Fibroblast of upper back skin (primary cell): ENCODE measurements at regions not wholly inside any gene's neighbourhood (a gene's known extent, or its start where the extent isn't known, plus 50 kb on each side); places are given as distances from the start of the nearest gene placed in this dataset.
"Not testable (repeated sequence)": the region's sequence is repeated elsewhere in the genome, so short reads cannot be mapped to it uniquely, and the experiment has no call there.

ENCODE experiments used
- DNase-seq: peaks from one replicate; pipeline ENCODE4 v3.0.0-alpha.2; 2013

DNA sequence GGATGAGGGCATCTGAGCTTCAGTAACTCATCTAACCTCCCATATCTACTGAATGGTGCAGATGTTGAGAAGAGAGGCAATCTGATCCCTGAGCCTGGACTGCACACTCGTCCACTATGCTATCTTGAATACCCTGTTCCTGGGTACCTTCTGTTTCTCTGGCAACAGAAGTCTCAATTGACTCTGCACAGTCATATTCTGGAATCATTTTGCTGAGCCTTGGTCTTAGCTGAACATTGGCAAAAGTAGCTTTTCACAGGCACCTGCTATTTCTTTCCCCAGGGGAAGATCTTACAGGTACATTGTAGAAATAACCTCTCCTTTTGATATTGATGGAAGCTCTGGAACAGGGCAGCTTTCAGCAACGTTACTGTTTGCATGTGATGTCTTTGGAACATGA is 161.5 kb upstream of the GPR101 start:
- DNase-seq, result no peak

DNA sequence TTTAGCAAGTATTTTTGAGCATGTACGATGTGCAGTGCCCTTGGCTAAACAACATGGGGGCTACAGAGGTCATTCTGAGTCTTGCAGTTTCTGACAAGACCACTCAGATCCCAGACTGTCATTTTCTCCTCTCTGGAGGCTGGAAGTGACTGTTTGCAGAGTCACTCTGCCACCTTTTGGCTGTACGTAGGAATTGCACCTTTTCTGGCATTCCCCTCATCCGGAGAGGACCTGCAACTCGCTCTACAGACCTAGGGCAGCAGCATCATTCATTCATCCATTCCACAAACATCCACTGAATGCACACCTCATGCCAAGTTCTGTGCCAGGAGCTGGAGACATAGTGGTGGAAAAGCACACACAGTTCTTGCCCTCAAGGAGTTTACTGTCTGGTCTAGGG is 160.4 kb upstream of the GPR101 start:
- peak; percentile 2 for DNase-seq

DNA sequence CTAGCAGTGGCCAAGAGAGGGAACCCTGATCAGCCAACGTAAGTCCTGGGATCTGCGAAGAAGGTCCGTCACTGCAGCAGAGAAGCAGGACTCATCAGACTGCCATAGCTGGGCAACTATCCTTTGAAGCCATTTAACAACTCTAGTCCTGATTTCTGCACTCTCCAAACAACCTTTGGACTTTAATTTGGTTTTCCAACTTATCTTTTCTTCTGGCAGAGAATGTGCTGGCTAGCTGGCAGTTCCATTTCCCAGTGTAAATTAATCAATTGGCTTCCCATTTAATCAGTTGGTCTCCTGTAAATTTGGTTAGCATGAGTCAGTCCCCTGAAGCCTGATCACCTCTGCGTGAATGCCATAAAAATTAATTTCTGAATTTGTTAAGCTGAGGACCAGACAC is 153.7 kb upstream of the GPR101 start:
- DNase-seq, result no peak

- no peak for DNase-seq
Measured at GRCh38 chrX:137178392-137178791, 144.6 kb upstream of the GPR101 start.

- DNase-seq, result no peak
Measured at GRCh38 chrX:137172317-137172948, 138.6 kb upstream of the GPR101 start.

DNA sequence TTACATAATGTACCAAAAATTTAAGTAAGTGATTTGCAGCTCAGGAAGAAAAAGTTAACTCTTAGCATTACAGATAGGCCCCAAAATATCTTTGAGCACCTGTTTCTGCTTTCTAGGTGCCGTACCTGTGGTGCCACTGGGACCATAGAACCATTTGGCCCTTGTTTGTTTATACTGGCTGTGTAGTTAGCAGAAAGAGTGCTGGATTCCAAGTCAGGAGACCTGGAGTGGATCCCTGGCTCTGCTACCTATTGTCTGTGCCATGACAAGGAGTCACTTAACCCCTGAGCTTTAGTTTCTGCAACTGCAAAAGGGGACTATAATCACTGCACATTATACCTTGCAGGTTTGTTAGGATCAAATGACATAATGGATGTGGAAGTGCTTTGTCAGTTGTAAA is 137.8 kb upstream of the GPR101 start:
- DNase-seq, result no peak

DNA sequence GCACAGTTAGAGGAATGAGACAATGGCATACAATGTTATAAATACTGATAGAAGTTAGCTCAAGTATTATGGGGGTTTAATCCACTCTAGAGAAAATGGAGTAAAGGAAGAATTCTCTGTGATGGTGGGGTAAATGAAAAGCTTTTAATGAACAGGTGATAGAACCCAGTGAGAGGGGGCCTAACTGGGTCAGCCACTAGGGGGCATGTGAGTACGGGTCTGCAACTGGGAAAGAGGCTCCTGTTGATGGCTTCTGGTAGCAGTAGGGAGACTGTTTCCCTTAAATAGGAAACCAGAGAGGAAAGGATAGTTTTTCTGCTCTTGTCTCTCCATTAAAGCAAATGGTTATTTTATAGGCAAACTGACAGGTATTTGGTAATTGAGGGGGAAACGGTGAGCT is 132.8 kb upstream of the GPR101 start:
- DNase-seq, result no peak

GRCh38 chrX:137164329-137164728 is 130.5 kb upstream of the GPR101 start:
- no peak for DNase-seq

DNA sequence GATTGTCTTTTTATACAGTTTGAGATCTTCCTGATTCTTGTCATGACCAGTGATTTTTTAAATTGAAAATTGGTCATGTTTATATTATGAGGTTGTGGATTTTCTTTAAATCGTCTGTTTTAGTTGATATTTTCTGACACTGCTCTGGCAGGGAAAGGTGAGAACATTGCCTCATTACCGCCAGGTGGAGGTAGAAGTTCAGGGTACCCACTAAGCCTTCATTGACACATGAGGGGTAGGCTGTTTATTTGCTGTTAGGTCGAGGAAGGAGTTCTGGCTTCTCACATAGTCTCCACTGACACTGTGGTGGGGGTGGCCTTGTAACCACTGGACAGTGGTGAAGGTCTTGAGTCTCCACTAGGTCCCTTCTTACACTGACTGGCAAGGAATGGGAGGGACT is 117.6 kb upstream of the GPR101 start:
- DNase-seq, result no peak

DNA sequence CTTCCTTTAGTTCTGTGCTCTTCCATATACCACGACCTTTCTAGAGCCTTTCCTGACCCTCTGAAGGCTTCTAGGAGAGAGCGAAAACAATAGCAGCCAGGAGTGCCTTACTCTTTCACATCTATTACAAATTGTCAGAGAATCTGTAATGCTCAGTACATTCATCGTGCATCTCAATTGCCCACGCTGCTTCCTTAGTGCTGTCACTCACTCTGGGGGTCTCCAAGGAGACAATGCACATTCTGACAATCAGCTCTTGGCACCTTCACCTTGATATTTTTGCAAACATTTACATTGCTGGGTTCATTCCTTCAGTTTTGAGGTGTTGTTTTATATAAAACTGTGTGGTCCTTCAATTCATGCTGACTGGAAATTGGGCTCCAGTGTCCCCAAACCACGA is 110.1 kb upstream of the GPR101 start:
- DNase-seq, result no peak

- not testable (repeated sequence) for DNase-seq
Measured at GRCh38 chrX:137122651-137123050, 88.9 kb upstream of the GPR101 start.

GRCh38 chrX:137119049-137119448 is 85.3 kb upstream of the GPR101 start:
- DNase-seq, result no peak

- no peak for DNase-seq
Measured at GRCh38 chrX:137118536-137118935, 84.7 kb upstream of the GPR101 start.

DNA sequence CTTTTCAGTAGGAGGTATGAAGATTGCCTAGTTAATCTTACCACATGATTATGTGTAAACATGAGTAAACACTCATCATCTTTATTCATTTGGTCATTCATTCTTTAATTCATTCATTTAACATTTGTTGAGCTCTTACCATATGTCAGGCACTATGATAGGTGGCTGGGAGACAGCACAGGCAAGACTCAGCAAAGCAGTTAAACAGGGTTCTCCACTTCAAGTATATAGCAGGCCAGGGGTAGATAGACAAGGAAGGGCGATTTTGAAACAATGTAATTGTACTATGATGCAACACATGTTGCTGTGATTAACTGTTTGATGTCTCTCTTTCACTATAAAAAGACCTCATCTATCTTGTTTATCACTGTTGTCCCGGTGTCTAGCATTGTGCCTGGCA is 84.3 kb upstream of the GPR101 start:
- DNase-seq, result no peak

DNA sequence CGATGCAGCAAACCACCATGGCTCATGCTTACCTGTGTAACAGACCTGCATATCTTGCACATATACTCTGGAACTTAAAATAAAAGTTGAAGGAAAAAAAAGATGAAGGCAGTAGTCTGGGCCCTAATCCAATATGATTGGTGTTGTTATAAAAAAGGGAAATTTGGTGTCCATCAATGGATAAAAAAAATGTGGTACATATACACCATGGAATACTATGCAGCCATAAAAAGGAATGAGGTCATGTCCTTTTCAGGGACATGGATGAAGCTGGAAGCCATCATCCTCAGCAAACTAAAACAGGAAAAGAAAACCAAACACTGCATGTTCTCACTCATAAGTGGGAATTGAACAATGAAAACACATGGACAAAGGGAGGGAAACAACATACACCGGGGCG is 74.1 kb upstream of the GPR101 start:
- DNase-seq, result not testable (repeated sequence)

DNA sequence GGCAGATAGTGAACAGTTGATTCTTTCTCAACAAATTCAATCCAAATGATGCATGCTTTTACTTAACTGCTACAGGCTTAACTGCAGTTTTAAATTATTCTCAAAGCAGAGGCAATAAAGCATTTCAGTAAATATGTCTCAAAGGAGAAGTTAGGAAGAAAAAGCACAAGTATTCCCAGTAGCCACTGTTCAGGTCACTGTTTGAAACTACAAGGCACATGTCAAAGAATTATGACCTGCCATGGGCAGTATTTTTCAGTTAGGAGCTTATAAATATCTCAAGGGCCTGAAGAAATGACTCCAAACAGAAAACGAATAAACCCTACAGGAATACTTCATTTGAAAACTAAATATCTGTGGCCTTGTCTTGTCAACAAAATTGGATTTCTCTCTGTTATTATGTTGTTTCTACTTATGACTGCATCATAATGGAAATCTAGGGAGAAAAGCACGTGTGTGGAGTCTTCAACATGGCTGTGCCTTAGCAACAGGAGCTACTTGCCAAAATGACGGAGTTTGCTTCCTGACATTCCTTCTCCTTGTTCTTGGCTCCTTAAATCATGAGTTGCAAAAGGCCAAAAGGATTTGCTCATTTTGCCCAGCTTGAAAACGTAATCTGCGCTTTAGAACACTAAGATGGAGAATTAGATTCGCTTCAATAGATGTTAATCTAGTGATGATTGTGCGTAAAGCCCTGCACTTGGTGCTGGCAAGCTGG is 67.6 kb upstream of the GPR101 start:
- no peak for DNase-seq
